SK-N-SH (cell line): ENCODE measurements at regions not wholly inside any gene's neighbourhood (a gene's known extent, or its start where the extent isn't known, plus 50 kb on each side); places are given as distances from the start of the nearest gene placed in this dataset.

ENCODE experiments used
- CTCF ChIA-PET: fragments of 300-600, 350-600 bp; formaldehyde crosslinking; extraction: SDS; loops from one replicate; lab custom pipeline; 2021; lab: Yijun Ruan, JAX
- POLR2A ChIA-PET: fragments of 350-600 bp; sonication (Branson Sonifier 250); formaldehyde crosslinking; extraction: SDS; loops from one replicate; lab custom pipeline; 2020; ENCODE audit warnings: antibody characterized with exemption, inconsistent platforms; lab: Yijun Ruan, JAX
- DNase-seq: peaks from one replicate; pipeline ENCODE4 v3.0.0; 2012
- H2AFZ ChIP-seq: fragments of 200-600 bp; sonication (generic); 2 replicates; pipeline ENCODE4 v1.8.1; 2016; ENCODE audit warnings: antibody characterized with exemption, mild to moderate bottlenecking, low read depth
- H3F3A ChIP-seq: fragments of 200-600 bp; sonication (generic); replicated peaks from 2 replicates; pipeline ENCODE3; 2016; ENCODE audit warnings: antibody characterized with exemption, mild to moderate bottlenecking; ENCODE audit not compliant: insufficient read depth
- H3K27ac ChIP-seq, 2 experiments: fragments of 200-500 bp in 1 of 2; fragments of 200-600 bp in 1 of 2; sonication (Bioruptor generic) in 1 of 2; sonication (generic), shearing (Covaris generic) in 1 of 2; 2 replicates each; pipeline versions ENCODE4 v1.5.1 to v1.6.1; 2014 to 2016; ENCODE audit warnings: low read depth in 2 of 2, inconsistent platforms in 1 of 2, low read length in 1 of 2, mild to moderate bottlenecking in 1 of 2, mixed read lengths in 1 of 2
- H3K27me3 ChIP-seq: fragments of 200-600 bp; sonication (generic), shearing (Covaris generic); 2 replicates; pipeline ENCODE4 v1.6.1; 2016; ENCODE audit warnings: mixed run types; ENCODE audit not compliant: insufficient read depth
- H3K36me3 ChIP-seq, 2 experiments: fragments of 200-500 bp in 1 of 2; fragments of 200-600 bp in 1 of 2; sonication (Bioruptor generic) in 1 of 2; sonication (generic) in 1 of 2; replicated peaks in 1 of 2; 2 replicates each; pipeline versions ENCODE3 to v1.5.1; 2014 to 2016; ENCODE audit warnings: low read length in 1 of 2, mild to moderate bottlenecking in 1 of 2; ENCODE audit not compliant: insufficient read depth in 2 of 2, control insufficient read depth in 1 of 2
- H3K4me1 ChIP-seq, 2 experiments: fragments of 200-500 bp in 1 of 2; fragments of 200-600 bp in 1 of 2; sonication (Bioruptor generic) in 1 of 2; sonication (generic), shearing (Covaris generic) in 1 of 2; 2 replicates each; pipeline versions ENCODE4 v1.5.1 to v1.6.1; 2014 to 2016; ENCODE audit warnings: low read depth in 1 of 2, low read length in 1 of 2, mixed run types in 1 of 2; ENCODE audit not compliant: insufficient read depth in 2 of 2, control insufficient read depth in 1 of 2
- H3K4me2 ChIP-seq: fragments of 200-600 bp; sonication (generic), shearing (Covaris generic); 2 replicates; pipeline ENCODE4 v1.6.1; 2017; ENCODE audit warnings: mixed run types
- H3K4me3 ChIP-seq, 2 experiments: fragments of 200-500 bp in 1 of 2; fragments of 200-600 bp in 1 of 2; sonication (Bioruptor generic) in 1 of 2; sonication (generic), shearing (Covaris generic) in 1 of 2; 2 replicates each; pipeline versions ENCODE4 v1.5.1 to v1.8.1; 2014 to 2016; ENCODE audit warnings: low read depth in 2 of 2, inconsistent platforms in 1 of 2, low read length in 1 of 2, mild to moderate bottlenecking in 1 of 2, mixed read lengths in 1 of 2, moderate library complexity in 1 of 2
- H3K79me2 ChIP-seq: fragments of 200-600 bp; sonication (generic); 2 replicates; pipeline ENCODE4 v1.8.1; 2017; ENCODE audit warnings: mild to moderate bottlenecking; ENCODE audit not compliant: insufficient read depth
- H3K9ac ChIP-seq: fragments of 200-600 bp; sonication (generic); 2 replicates; pipeline ENCODE4 v1.6.1; 2017; ENCODE audit warnings: mixed run types
- H3K9me2 ChIP-seq: fragments of 200-600 bp; sonication (generic); 2 replicates; pipeline ENCODE4 v1.6.1; 2017; ENCODE audit warnings: mixed run types
- H3K9me3 ChIP-seq: fragments of 200-600 bp; sonication (generic); 2 replicates; pipeline ENCODE4 v1.6.1; 2017; ENCODE audit warnings: mixed run types, mild to moderate bottlenecking, moderate library complexity
- H4K20me1 ChIP-seq: fragments of 200-600 bp; sonication (generic); 2 replicates; pipeline ENCODE4 v1.6.1; 2017; ENCODE audit warnings: mild to moderate bottlenecking, mixed run types; ENCODE audit not compliant: insufficient read depth
- FOXM1 ChIP-seq: IDR thresholded peaks from 2 replicates; pipeline ENCODE4 v1.4.0; 2012; ENCODE audit warnings: low read depth, mild to moderate bottlenecking
- GABPA ChIP-seq: IDR thresholded peaks from 2 replicates; pipeline ENCODE4 v1.4.0; 2012; ENCODE audit warnings: low read depth, mild to moderate bottlenecking
- MEF2A ChIP-seq: IDR thresholded peaks from 2 replicates; pipeline ENCODE4 v1.4.0; 2012; ENCODE audit warnings: low read depth, borderline replicate concordance
- NFIC ChIP-seq: IDR thresholded peaks from 2 replicates; pipeline ENCODE4 v1.4.0; 2012; ENCODE audit warnings: borderline replicate concordance
- NRF1 ChIP-seq: IDR thresholded peaks from 2 replicates; pipeline ENCODE4 v1.6.1; 2012; ENCODE audit warnings: low read depth, mild to moderate bottlenecking, low read length
- RAD21 ChIP-seq: IDR thresholded peaks from 2 replicates; pipeline ENCODE4 v1.6.1; 2012; ENCODE audit warnings: mild to moderate bottlenecking, low read length
- SIN3A ChIP-seq: IDR thresholded peaks from 2 replicates; pipeline ENCODE4 v1.6.1; 2012; ENCODE audit warnings: low read depth, mild to moderate bottlenecking, low read length, moderate library complexity, borderline replicate concordance
- SMC3 ChIP-seq: IDR thresholded peaks from 2 replicates; pipeline ENCODE4 v1.6.1; 2012; ENCODE audit warnings: low read depth, low read length, improper control_type of control experiment
- TAF1 ChIP-seq: IDR thresholded peaks from 2 replicates; pipeline ENCODE4 v1.6.1; 2012; ENCODE audit warnings: low read depth, mild to moderate bottlenecking, low read length, moderate library complexity, borderline replicate concordance
- TCF12 ChIP-seq: IDR thresholded peaks from 2 replicates; pipeline ENCODE4 v1.4.0; 2012
- TF ChIP-seq, protein P1 (sequence below): IDR thresholded peaks from 2 replicates; pipeline ENCODE4; 2012
- TF ChIP-seq, protein P2 (sequence below): fragments of 150-350 bp; IDR thresholded peaks from 2 replicates; pipeline ENCODE4 v1.6.1; 2017; ENCODE audit warnings: antibody characterized with exemption, low read length, low read depth, borderline replicate concordance
- TF ChIP-seq, protein P3 (sequence below): fragments of 150-350 bp; IDR thresholded peaks from 2 replicates; pipeline ENCODE4 v1.6.1; 2016; ENCODE audit warnings: mild to moderate bottlenecking, low read depth, low read length
- TF ChIP-seq, protein P4 (sequence below): IDR thresholded peaks from 2 replicates; pipeline ENCODE4 v1.4.0; 2012; ENCODE audit warnings: low read depth, borderline replicate concordance
- TF ChIP-seq, protein P5 (sequence below): IDR thresholded peaks from 2 replicates; pipeline ENCODE4 v1.4.0; 2012; ENCODE audit warnings: low read depth

DNA sequence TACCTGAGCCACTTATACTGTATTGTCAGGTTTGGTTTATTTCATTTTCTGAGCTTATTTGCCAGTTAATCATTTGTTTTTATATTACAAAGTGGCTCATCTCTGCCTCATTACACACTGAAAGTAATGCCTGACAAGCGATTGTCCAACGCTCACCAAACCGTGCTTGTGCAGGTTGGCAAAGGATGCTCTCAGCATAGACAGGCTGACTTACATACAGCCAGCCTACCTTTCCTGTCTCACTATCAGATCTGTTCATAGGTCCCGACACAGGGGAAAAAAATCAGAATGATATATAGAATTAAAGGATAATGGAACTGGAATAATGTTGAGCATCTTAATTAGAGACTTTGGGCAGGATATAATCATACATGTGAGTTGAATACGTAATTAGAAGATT lies 739.7 kb upstream of the RIOK2 start (continued):
- TF ChIP-seq, protein P1, sequence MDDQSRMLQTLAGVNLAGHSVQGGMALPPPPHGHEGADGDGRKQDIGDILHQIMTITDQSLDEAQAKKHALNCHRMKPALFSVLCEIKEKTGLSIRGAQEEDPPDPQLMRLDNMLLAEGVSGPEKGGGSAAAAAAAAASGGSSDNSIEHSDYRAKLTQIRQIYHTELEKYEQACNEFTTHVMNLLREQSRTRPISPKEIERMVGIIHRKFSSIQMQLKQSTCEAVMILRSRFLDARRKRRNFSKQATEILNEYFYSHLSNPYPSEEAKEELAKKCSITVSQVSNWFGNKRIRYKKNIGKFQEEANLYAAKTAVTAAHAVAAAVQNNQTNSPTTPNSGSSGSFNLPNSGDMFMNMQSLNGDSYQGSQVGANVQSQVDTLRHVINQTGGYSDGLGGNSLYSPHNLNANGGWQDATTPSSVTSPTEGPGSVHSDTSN, result no peak
- TF ChIP-seq, protein P2, sequence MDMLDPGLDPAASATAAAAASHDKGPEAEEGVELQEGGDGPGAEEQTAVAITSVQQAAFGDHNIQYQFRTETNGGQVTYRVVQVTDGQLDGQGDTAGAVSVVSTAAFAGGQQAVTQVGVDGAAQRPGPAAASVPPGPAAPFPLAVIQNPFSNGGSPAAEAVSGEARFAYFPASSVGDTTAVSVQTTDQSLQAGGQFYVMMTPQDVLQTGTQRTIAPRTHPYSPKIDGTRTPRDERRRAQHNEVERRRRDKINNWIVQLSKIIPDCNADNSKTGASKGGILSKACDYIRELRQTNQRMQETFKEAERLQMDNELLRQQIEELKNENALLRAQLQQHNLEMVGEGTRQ, result no peak
- no peak for TF ChIP-seq FOXM1
- TF ChIP-seq MEF2A, result no peak
- TF ChIP-seq, protein P3, sequence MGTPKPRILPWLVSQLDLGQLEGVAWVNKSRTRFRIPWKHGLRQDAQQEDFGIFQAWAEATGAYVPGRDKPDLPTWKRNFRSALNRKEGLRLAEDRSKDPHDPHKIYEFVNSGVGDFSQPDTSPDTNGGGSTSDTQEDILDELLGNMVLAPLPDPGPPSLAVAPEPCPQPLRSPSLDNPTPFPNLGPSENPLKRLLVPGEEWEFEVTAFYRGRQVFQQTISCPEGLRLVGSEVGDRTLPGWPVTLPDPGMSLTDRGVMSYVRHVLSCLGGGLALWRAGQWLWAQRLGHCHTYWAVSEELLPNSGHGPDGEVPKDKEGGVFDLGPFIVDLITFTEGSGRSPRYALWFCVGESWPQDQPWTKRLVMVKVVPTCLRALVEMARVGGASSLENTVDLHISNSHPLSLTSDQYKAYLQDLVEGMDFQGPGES, result no peak
- TF ChIP-seq GABPA, result no peak
- TF ChIP-seq, protein P4, sequence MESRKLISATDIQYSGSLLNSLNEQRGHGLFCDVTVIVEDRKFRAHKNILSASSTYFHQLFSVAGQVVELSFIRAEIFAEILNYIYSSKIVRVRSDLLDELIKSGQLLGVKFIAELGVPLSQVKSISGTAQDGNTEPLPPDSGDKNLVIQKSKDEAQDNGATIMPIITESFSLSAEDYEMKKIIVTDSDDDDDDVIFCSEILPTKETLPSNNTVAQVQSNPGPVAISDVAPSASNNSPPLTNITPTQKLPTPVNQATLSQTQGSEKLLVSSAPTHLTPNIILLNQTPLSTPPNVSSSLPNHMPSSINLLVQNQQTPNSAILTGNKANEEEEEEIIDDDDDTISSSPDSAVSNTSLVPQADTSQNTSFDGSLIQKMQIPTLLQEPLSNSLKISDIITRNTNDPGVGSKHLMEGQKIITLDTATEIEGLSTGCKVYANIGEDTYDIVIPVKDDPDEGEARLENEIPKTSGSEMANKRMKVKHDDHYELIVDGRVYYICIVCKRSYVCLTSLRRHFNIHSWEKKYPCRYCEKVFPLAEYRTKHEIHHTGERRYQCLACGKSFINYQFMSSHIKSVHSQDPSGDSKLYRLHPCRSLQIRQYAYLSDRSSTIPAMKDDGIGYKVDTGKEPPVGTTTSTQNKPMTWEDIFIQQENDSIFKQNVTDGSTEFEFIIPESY, result no peak

DNA sequence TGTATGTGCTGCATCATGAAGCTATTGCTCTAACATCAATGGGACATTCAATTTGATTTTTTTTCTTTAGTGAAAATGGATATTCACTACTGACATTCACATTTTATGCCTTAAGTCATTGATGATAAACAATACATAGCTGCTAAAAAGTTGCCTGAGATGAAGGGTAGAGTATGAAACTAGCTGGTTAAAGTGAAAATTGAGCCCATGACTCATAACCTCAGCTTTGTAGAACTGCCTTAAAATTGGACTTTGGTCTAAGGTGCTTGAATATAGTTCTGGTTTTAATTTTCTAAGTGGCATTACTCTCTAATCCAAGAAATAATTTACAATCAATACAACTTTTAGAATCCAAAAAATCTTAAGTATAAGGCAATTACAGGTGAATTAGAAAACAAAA lies 740.4 kb upstream of the RIOK2 start:
- TF ChIP-seq SMC3, result no peak
- TF ChIP-seq, protein P2, result no peak
- TF ChIP-seq RAD21, result no peak
- no peak for TF ChIP-seq FOXM1
- TF ChIP-seq TCF12, result no peak
- no peak for TF ChIP-seq NFIC
- TF ChIP-seq TAF1, result no peak
- TF ChIP-seq, protein P5, sequence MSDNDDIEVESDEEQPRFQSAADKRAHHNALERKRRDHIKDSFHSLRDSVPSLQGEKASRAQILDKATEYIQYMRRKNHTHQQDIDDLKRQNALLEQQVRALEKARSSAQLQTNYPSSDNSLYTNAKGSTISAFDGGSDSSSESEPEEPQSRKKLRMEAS, result no peak
- TF ChIP-seq NRF1, result no peak
- no peak for TF ChIP-seq SIN3A
- TF ChIP-seq MEF2A, result no peak
- TF ChIP-seq, protein P4, result no peak
- no peak for TF ChIP-seq GABPA
- ChIA-PET POLR2A (no interaction called here), CTCF (no interaction called here)

More for the DNA sequence above, 740.4 kb upstream of the RIOK2 start:
- no peak overlapping the region for H3K4me2 ChIP-seq
- H3K4me3 ChIP-seq, result no peak overlapping the region
- no peak overlapping the region for H3K9ac ChIP-seq
- H3K36me3 ChIP-seq, result no peaks in the 10 kb centered on the region
- no peak overlapping the region for H3K27ac ChIP-seq
- no peaks in the 10 kb centered on the region for H3K27me3 ChIP-seq
- H3F3A ChIP-seq, result no peaks in the 10 kb centered on the region
- H3K4me1 ChIP-seq, result no peaks in the 10 kb centered on the region
- H3K9me2 ChIP-seq, result no peaks in the 10 kb centered on the region
- H3K9me3 ChIP-seq, result no peaks in the 10 kb centered on the region
- no peaks in the 10 kb centered on the region for H3K79me2 ChIP-seq
- no peak for DNase-seq
- H2AFZ ChIP-seq, result no peak overlapping the region
- no peaks in the 10 kb centered on the region for H4K20me1 ChIP-seq
